ENCODE measurements at regions not wholly inside any gene's neighbourhood (a gene's known extent, or its start where the extent isn't known, plus 50 kb on each side); places are given as distances from the start of the nearest gene placed in this dataset.
"Not testable (repeated sequence)": the region's sequence is repeated elsewhere in the genome, so short reads cannot be mapped to it uniquely, and the experiment has no call there.

GRCh38 chr13:75993241-75993640, 357.1 kb downstream of the LMO7 start:
- Histone ChIP-seq H3K4me2 (no peak overlapping the region), H4K20me1 (no peaks in the 10 kb centered on the region), H3K9ac (no peak overlapping the region), H3K27ac (no peak overlapping the region), H3K27me3 (no peaks in the 10 kb centered on the region), H3K4me3 (no peak overlapping the region), H3K9me3 (no peaks in the 10 kb centered on the region), H3K4me1 (no peaks in the 10 kb centered on the region), H3K36me3 (no peaks in the 10 kb centered on the region)
- no peak for TF ChIP-seq Cebpa-rat (IDR thresholded peaks at IDR 0.05)

- no peak overlapping the region for H3K4me2 ChIP-seq
- H3K9ac ChIP-seq = no peak overlapping the region
- H3K9me3 ChIP-seq = no peaks in the 10 kb centered on the region
- no peaks in the 10 kb centered on the region for H3K4me1 ChIP-seq
- TF ChIP-seq Cebpa-rat (IDR thresholded peaks at IDR 0.05) = no peak
- H3K27me3 ChIP-seq = no peaks in the 10 kb centered on the region
- H3K36me3 ChIP-seq = no peaks in the 10 kb centered on the region
- H3K4me3 ChIP-seq = no peak overlapping the region
- no peak overlapping the region for H3K27ac ChIP-seq
- H4K20me1 ChIP-seq = no peaks in the 10 kb centered on the region
These were observed 350.7 kb downstream of the LMO7 start for GRCh38 chr13:75986818-75987217.

DNA sequence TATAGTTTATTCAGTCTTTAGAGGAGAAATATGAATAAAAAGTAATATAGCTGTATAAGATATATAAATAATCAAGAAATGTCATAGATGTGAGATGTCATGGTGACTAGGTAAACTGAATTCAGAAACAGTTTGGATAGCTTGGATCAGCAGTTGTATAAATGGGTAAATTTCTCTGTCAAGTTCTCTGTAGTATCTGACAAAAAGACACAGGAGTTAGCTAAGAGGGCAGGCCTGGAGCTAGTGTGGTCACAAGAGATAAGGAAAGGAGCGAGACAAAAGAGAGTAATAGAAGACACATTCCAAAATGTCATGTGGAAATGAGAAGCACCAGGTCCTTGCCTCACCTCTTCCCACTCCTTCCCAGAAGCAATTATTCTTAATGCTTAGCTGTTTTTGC, 349.0 kb downstream of the LMO7 start:
- no peak for TF ChIP-seq Cebpa-rat (IDR thresholded peaks at IDR 0.05)
- no peak overlapping the region for H3K9ac ChIP-seq

DNA sequence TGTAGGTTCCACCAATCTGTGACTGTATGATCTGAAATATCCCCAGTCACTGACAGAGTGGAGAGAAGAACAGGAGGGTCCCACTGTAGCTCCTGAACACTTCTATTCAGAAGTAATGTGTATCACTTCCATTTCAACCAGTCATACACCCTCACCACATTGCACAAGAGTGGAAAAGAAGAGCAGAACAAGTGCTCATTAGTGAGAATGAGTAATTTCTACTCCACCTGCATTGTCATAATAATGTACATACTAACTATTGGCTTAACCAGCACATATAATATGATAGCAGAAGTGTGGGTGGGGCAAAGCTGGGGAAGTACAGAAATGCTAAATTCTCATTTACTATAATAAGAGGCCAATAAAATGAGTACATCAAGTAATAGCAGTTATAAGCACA, 342.7 kb downstream of the LMO7 start:
- no peaks in the 10 kb centered on the region for H3K36me3 ChIP-seq
- TF ChIP-seq Cebpa-rat (IDR thresholded peaks at IDR 0.05) = no peak
- no peak overlapping the region for H3K27ac ChIP-seq
- H4K20me1 ChIP-seq = no peaks in the 10 kb centered on the region
- no peak overlapping the region for H3K9ac ChIP-seq
- H3K4me2 ChIP-seq = no peak overlapping the region
- H3K4me1 ChIP-seq = no peaks in the 10 kb centered on the region
- H3K27me3 ChIP-seq = no peaks in the 10 kb centered on the region
- H3K9me3 ChIP-seq = no peaks in the 10 kb centered on the region
- H3K4me3 ChIP-seq = no peak overlapping the region

More for the DNA sequence above, 349.0 kb downstream of the LMO7 start:
- no peak overlapping the region for H3K27ac ChIP-seq
- no peak overlapping the region for H3K4me3 ChIP-seq
- no peak overlapping the region for H3K4me2 ChIP-seq
- no peaks in the 10 kb centered on the region for H3K27me3 ChIP-seq
- H4K20me1 ChIP-seq = no peaks in the 10 kb centered on the region
- no peaks in the 10 kb centered on the region for H3K4me1 ChIP-seq
- H3K36me3 ChIP-seq = no peaks in the 10 kb centered on the region
- H3K9me3 ChIP-seq = no peaks in the 10 kb centered on the region

DNA sequence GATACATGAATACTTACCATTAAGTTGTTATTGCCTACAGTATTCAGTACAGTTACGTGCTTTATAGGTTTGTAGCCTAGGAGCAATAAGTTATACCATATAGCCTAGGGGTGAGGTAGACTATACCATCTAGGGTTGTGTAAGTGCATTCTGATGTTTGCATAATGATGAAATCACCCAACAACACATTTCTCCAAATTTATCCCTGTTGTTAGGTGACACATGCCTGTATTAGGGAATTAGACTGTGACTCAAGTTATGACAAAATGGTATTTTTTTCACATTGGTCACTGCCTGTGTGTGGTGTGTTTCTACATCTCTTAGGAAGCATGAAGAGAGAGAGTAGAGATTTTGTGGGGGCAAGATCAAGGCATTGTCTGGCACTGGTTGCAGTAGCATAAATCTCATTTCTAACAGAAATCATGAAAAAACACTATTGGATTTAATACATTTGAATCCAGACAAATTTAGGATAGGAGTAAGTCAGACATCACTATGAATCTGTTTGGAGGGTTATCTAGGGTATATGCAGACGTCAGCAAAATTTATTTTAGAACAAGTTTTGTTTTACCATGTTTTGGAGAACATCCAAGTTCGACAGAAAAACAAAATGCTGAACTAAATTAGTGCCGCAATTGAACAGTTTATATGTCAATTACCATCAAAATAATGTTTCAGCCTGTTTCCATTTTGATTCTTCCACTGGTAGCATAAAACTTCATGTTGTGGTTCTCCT, 332.1 kb downstream of the LMO7 start:
- no peaks in the 10 kb centered on the region for H4K20me1 ChIP-seq
- no peak for TF ChIP-seq Cebpa-rat (IDR thresholded peaks at IDR 0.05)
- no peak overlapping the region for H3K9ac ChIP-seq
- H3K36me3 ChIP-seq = no peaks in the 10 kb centered on the region
- H3K27ac ChIP-seq = no peak overlapping the region
- H3K4me1 ChIP-seq = no peaks in the 10 kb centered on the region
- no peaks in the 10 kb centered on the region for H3K27me3 ChIP-seq
- no peak overlapping the region for H3K4me3 ChIP-seq
- no peaks in the 10 kb centered on the region for H3K9me3 ChIP-seq
- H3K4me2 ChIP-seq = no peak overlapping the region

GRCh38 chr13:75963302-75963701, 327.2 kb downstream of the LMO7 start:
- Histone ChIP-seq H3K27me3 (no peaks in the 10 kb centered on the region), H3K27ac (no peak overlapping the region), H3K36me3 (no peaks in the 10 kb centered on the region), H3K4me2 (no peak overlapping the region), H3K4me3 (no peak overlapping the region), H3K9me3 (no peaks in the 10 kb centered on the region), H3K9ac (no peak overlapping the region), H3K4me1 (peaks cover 9% of the 10 kb centered on the region; the same call in 1 of the 2 replicates), H4K20me1 (no peaks in the 10 kb centered on the region)
- no peak for TF ChIP-seq Cebpa-rat (IDR thresholded peaks at IDR 0.05)

- TF ChIP-seq Cebpa-rat (IDR thresholded peaks at IDR 0.05) = no peak
- Histone ChIP-seq H3K9me3 (no peaks in the 10 kb centered on the region), H3K27me3 (no peaks in the 10 kb centered on the region), H3K4me2 (no peak overlapping the region), H4K20me1 (no peaks in the 10 kb centered on the region), H3K27ac (no peak overlapping the region), H3K4me1 (peaks cover 9% of the 10 kb centered on the region; the same call in 1 of the 2 replicates), H3K36me3 (no peaks in the 10 kb centered on the region), H3K4me3 (no peak overlapping the region), H3K9ac (no peak overlapping the region)
These were observed 325.8 kb downstream of the LMO7 start for GRCh38 chr13:75961911-75962310.

- no peaks in the 10 kb centered on the region for H3K36me3 ChIP-seq
- TF ChIP-seq Cebpa-rat (IDR thresholded peaks at IDR 0.05) = no peak
- H3K4me3 ChIP-seq = no peak overlapping the region
- H3K27ac ChIP-seq = no peak overlapping the region
- no peaks in the 10 kb centered on the region for H3K27me3 ChIP-seq
- no peaks in the 10 kb centered on the region for H4K20me1 ChIP-seq
- H3K4me2 ChIP-seq = peak overlapping the region; percentile 12; the same call in 1 of the 2 replicates
- peaks cover 9% of the 10 kb centered on the region; the same call in 1 of the 2 replicates for H3K4me1 ChIP-seq
- H3K9me3 ChIP-seq = no peaks in the 10 kb centered on the region
- H3K9ac ChIP-seq = no peak overlapping the region
These were observed 324.4 kb downstream of the LMO7 start for GRCh38 chr13:75960538-75960994.

GRCh38 chr13:75959861-75960481, 323.8 kb downstream of the LMO7 start:
- Histone ChIP-seq H3K27ac (no peak overlapping the region), H3K4me3 (no peak overlapping the region), H3K4me2 (peak overlapping the region; percentile 12; the same call in 1 of the 2 replicates), H3K4me1 (peaks cover 9% of the 10 kb centered on the region; the same call in 1 of the 2 replicates), H4K20me1 (no peaks in the 10 kb centered on the region), H3K36me3 (no peaks in the 10 kb centered on the region), H3K9me3 (no peaks in the 10 kb centered on the region), H3K27me3 (no peaks in the 10 kb centered on the region), H3K9ac (no peak overlapping the region)
- no peak for TF ChIP-seq Cebpa-rat (IDR thresholded peaks at IDR 0.05)

DNA sequence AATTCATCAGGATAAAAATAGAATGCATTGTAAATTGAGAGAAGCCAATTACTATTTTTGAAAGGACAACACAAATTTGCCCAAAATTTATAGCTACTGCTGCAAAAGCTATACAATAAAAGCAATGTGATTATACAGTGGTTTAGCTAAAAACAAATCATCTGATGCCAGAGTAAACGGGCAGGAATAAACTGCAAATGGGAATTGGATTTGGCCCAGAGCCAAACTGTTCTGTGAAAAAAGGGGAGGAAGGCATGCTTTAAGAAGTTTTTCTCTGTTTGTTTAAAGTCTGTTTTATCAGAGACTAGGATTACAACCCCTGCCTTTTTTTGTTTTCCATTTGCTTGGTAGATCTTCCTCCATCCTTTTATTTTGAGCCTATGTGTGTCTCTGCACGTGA, 317.5 kb downstream of the LMO7 start:
- not testable (repeated sequence) for H3K4me3 ChIP-seq, H3K4me1 ChIP-seq, H3K4me2 ChIP-seq, H4K20me1 ChIP-seq, H3K27me3 ChIP-seq, H3K9ac ChIP-seq, H3K9me3 ChIP-seq, H3K27ac ChIP-seq, H3K36me3 ChIP-seq

Data from BLaER1 (cell line).